ENCODE measurements at regions not wholly inside any gene's neighbourhood (a gene's known extent, or its start where the extent isn't known, plus 50 kb on each side); places are given as distances from the start of the nearest gene placed in this dataset.

- Histone ChIP-seq H3F3A (ENCODE audit: insufficient read depth, low read length, poor library complexity, severe bottlenecking) (no peaks in the 10 kb centered on the region), H3K4me2 (ENCODE audit: low read length) (no peak overlapping the region), H3K79me2 (replicated peaks; ENCODE audit: insufficient read depth, low read length) (no peaks in the 10 kb centered on the region), H3K4me3 (ENCODE audit: low read length) (no peak overlapping the region), H3K27me3 (ENCODE audit: insufficient read depth, low read depth, low read length) (no peaks in the 10 kb centered on the region), H3K9me3 (ENCODE audit: low read length) (no peaks in the 10 kb centered on the region), H2AFZ (ENCODE audit: low read depth, low read length) (no peak overlapping the region), H3K27ac (ENCODE audit: low read length) (no peak overlapping the region), H3K9ac (ENCODE audit: low read length) (no peak overlapping the region), H3K9me2 (ENCODE audit: insufficient read depth, low read length) (no peaks in the 10 kb centered on the region), H4K20me1 (ENCODE audit: insufficient read depth) (no peaks in the 10 kb centered on the region), H3K36me3 (ENCODE audit: insufficient read depth, low read length) (no peaks in the 10 kb centered on the region)
- TF ChIP-seq MXI1 (conservative IDR thresholded peaks at IDR 0.05; ENCODE audit: poor library complexity, severe bottlenecking) (no peak), EZH2 (IDR thresholded peaks at IDR 0.05; ENCODE audit: borderline replicate concordance, insufficient read depth, low read length, poor library complexity, severe bottlenecking) (no peak), CTCF (IDR thresholded peaks at IDR 0.05; ENCODE audit: poor library complexity, severe bottlenecking) (no peak), TAF1 (IDR thresholded peaks at IDR 0.05; ENCODE audit: low read depth) (no peak), POLR2AphosphoS5 (IDR thresholded peaks at IDR 0.05) (no peak), EP300 (conservative IDR thresholded peaks at IDR 0.05; ENCODE audit: poor library complexity, severe bottlenecking) (no peak), SMC3 (conservative IDR thresholded peaks at IDR 0.05; ENCODE audit: poor library complexity) (no peak), RAD21 (conservative IDR thresholded peaks at IDR 0.05) (no peak), REST (IDR thresholded peaks at IDR 0.05; ENCODE audit: borderline replicate concordance) (no peak)
These were observed 495.0 kb upstream of the TMPO start for GRCh38 chr12:98020376-98020775.

GRCh38 chr12:98022961-98023360, 492.4 kb upstream of the TMPO start:
- H3F3A ChIP-seq (ENCODE audit: insufficient read depth, low read length, poor library complexity, severe bottlenecking), result no peaks in the 10 kb centered on the region
- H3K9me3 ChIP-seq (ENCODE audit: low read length), result no peaks in the 10 kb centered on the region
- H4K20me1 ChIP-seq (ENCODE audit: insufficient read depth), result no peaks in the 10 kb centered on the region
- no peaks in the 10 kb centered on the region for H3K9me2 ChIP-seq (ENCODE audit: insufficient read depth, low read length)
- H3K4me2 ChIP-seq (ENCODE audit: low read length), result no peak overlapping the region
- no peak overlapping the region for H3K9ac ChIP-seq (ENCODE audit: low read length)
- no peak overlapping the region for H3K4me3 ChIP-seq (ENCODE audit: low read length)
- H3K36me3 ChIP-seq (ENCODE audit: insufficient read depth, low read length), result no peaks in the 10 kb centered on the region
- H3K27me3 ChIP-seq (ENCODE audit: insufficient read depth, low read depth, low read length), result no peaks in the 10 kb centered on the region
- no peak overlapping the region for H2AFZ ChIP-seq (ENCODE audit: low read depth, low read length)
- no peaks in the 10 kb centered on the region for H3K79me2 ChIP-seq (replicated peaks; ENCODE audit: insufficient read depth, low read length)
- no peak overlapping the region for H3K27ac ChIP-seq (ENCODE audit: low read length)
- TF ChIP-seq TAF1 (IDR thresholded peaks at IDR 0.05; ENCODE audit: low read depth) (no peak), EP300 (conservative IDR thresholded peaks at IDR 0.05; ENCODE audit: poor library complexity, severe bottlenecking) (no peak), EZH2 (IDR thresholded peaks at IDR 0.05; ENCODE audit: borderline replicate concordance, insufficient read depth, low read length, poor library complexity, severe bottlenecking) (no peak)

Data from neural cell (in vitro differentiated cells).